ENCODE measurements at regions not wholly inside any gene's neighbourhood (a gene's known extent, or its start where the extent isn't known, plus 50 kb on each side); places are given as distances from the start of the nearest gene placed in this dataset.

- DNase-seq (ENCODE audit: low spot score): no peak
- H2AFZ ChIP-seq: no peak overlapping the region
- H3K9me2 ChIP-seq (replicated peaks; ENCODE audit: insufficient read depth): no peaks in the 10 kb centered on the region
- H3K4me3 ChIP-seq: no peak overlapping the region
- 63% methylated on average over 1 of the region's 1 CpG for WGBS (ENCODE audit: low lambda C conversion rate, missing lambda C conversion rate)
- H3K27ac ChIP-seq: no peak overlapping the region
- no peaks in the 10 kb centered on the region for H3K9me3 ChIP-seq (ENCODE audit: low read depth)
- H3K4me1 ChIP-seq (ENCODE audit: insufficient read depth): no peaks in the 10 kb centered on the region
- H3K4me2 ChIP-seq: no peak overlapping the region
- no peaks in the 10 kb centered on the region for H3K27me3 ChIP-seq
- H4K20me1 ChIP-seq (ENCODE audit: insufficient read depth, poor library complexity, severe bottlenecking): no peaks in the 10 kb centered on the region
- no peaks in the 10 kb centered on the region for H3K36me3 ChIP-seq (replicated peaks; ENCODE audit: insufficient read depth, low read depth)
- H3K79me2 ChIP-seq: no peaks in the 10 kb centered on the region
- no peak for TF ChIP-seq CTCF (IDR thresholded peaks at IDR 0.05; ENCODE audit: poor library complexity)
- no peak for TF ChIP-seq EZH2phosphoT487 (IDR thresholded peaks at IDR 0.05; ENCODE audit: low read depth, severe bottlenecking, unreplicated experiment)
- TF ChIP-seq EZH2 (IDR thresholded peaks at IDR 0.05; ENCODE audit: borderline replicate concordance): no peak
Measured at GRCh38 chr10:90975096-90975495, 54.2 kb upstream of the ANKRD1 start.

GRCh38 chr10:90977162-90977854 lies 56.4 kb upstream of the ANKRD1 start:
- Histone ChIP-seq H3K9me2 (replicated peaks; ENCODE audit: insufficient read depth) (no peaks in the 10 kb centered on the region), H3K36me3 (replicated peaks; ENCODE audit: insufficient read depth, low read depth) (no peaks in the 10 kb centered on the region), H3K9me3 (ENCODE audit: low read depth) (no peaks in the 10 kb centered on the region), H3K79me2 (no peaks in the 10 kb centered on the region), H3K27me3 (no peaks in the 10 kb centered on the region), H3K4me3 (no peak overlapping the region), H3K27ac (no peak overlapping the region), H4K20me1 (ENCODE audit: insufficient read depth, poor library complexity, severe bottlenecking) (no peaks in the 10 kb centered on the region), H3K4me1 (ENCODE audit: insufficient read depth) (no peaks in the 10 kb centered on the region), H2AFZ (no peak overlapping the region), H3K4me2 (no peak overlapping the region)
- 92% methylated on average over 3 of the region's 3 CpGs for WGBS (ENCODE audit: low lambda C conversion rate, missing lambda C conversion rate)
- DNase-seq (ENCODE audit: low spot score): no peak
- TF ChIP-seq EZH2phosphoT487 (IDR thresholded peaks at IDR 0.05; ENCODE audit: low read depth, severe bottlenecking, unreplicated experiment): no peak
- TF ChIP-seq EZH2 (IDR thresholded peaks at IDR 0.05; ENCODE audit: borderline replicate concordance): no peak
- TF ChIP-seq CTCF (IDR thresholded peaks at IDR 0.05; ENCODE audit: poor library complexity): no peak

GRCh38 chr10:90977855-90978486 lies 57.1 kb upstream of the ANKRD1 start:
- DNase-seq (ENCODE audit: low spot score): no peak

More at GRCh38 chr10:90977855-90978486, 57.1 kb upstream of the ANKRD1 start:
- Histone ChIP-seq H4K20me1 (ENCODE audit: insufficient read depth, poor library complexity, severe bottlenecking) (no peaks in the 10 kb centered on the region), H3K4me1 (ENCODE audit: insufficient read depth) (no peaks in the 10 kb centered on the region), H3K27ac (no peak overlapping the region), H3K27me3 (no peaks in the 10 kb centered on the region), H3K9me3 (ENCODE audit: low read depth) (no peaks in the 10 kb centered on the region), H3K4me3 (no peak overlapping the region), H3K9me2 (replicated peaks; ENCODE audit: insufficient read depth) (no peaks in the 10 kb centered on the region), H3K36me3 (replicated peaks; ENCODE audit: insufficient read depth, low read depth) (no peaks in the 10 kb centered on the region), H3K4me2 (no peak overlapping the region), H3K79me2 (no peaks in the 10 kb centered on the region), H2AFZ (no peak overlapping the region)
- TF ChIP-seq EZH2phosphoT487 (IDR thresholded peaks at IDR 0.05; ENCODE audit: low read depth, severe bottlenecking, unreplicated experiment): no peak
- no peak for TF ChIP-seq EZH2 (IDR thresholded peaks at IDR 0.05; ENCODE audit: borderline replicate concordance)
- no peak for TF ChIP-seq CTCF (IDR thresholded peaks at IDR 0.05; ENCODE audit: poor library complexity)
- WGBS (ENCODE audit: low lambda C conversion rate, missing lambda C conversion rate): 83% methylated on average over 3 of the region's 3 CpGs

Measured in hepatocyte (in vitro differentiated cells).